Tibial nerve (tissue), 4 donors: ENCODE measurements at regions not wholly inside any gene's neighbourhood (a gene's known extent, or its start where the extent isn't known, plus 50 kb on each side); places are given as distances from the start of the nearest gene placed in this dataset.

Experiments used
- CTCF ChIP-seq, 5 experiments: fragments of 200-600 bp in 3 of 5; fragments of 450-650 bp in 2 of 5; sonication (generic) in 3 of 5; IDR thresholded peaks; one replicate each; pipeline ENCODE4 v1.5.1; 2016 to 2019; ENCODE audit warnings: antibody characterized with exemption in 5 of 5, mild to moderate bottlenecking in 3 of 5, moderate library complexity in 2 of 5
- EP300 ChIP-seq, 2 donors: sonication (generic); formaldehyde crosslinking; IDR thresholded peaks; one replicate each; pipeline ENCODE4 v1.6.1; 2017; ENCODE audit warnings: antibody characterized with exemption in 2 of 2, mild to moderate bottlenecking in 1 of 2
- POLR2A ChIP-seq, 2 donors: fragments of 450-650 bp; IDR thresholded peaks; one replicate each; pipeline ENCODE4 v1.6.1; 2017; ENCODE audit warnings: antibody characterized with exemption in 2 of 2, mild to moderate bottlenecking in 2 of 2, moderate library complexity in 2 of 2

GRCh38 chr12:114986178-114986714, 302.3 kb upstream of the TBX3 start:
- TF ChIP-seq POLR2A (IDR thresholded peaks at IDR 0.05) (no peak), CTCF (IDR thresholded peaks at IDR 0.05) (no peak), EP300 (IDR thresholded peaks at IDR 0.05) (no peak)
